GM23338 (cell line): ENCODE measurements at regions not wholly inside any gene's neighbourhood (a gene's known extent, or its start where the extent isn't known, plus 50 kb on each side); places are given as distances from the start of the nearest gene placed in this dataset.
"Not testable (repeated sequence)": the region's sequence is repeated elsewhere in the genome, so short reads cannot be mapped to it uniquely, and the experiment has no call there.

Source experiments
- CREB1 ChIP-seq: fragments of 250-450 bp; sonication (Bioruptor Pico); IDR thresholded peaks from 2 replicates; pipeline ENCODE4 v1.5.0; 2020; ENCODE audit warnings: low read depth, mild to moderate bottlenecking, moderate library complexity
- CTCF ChIP-seq, 2 experiments: fragments of 200-600 bp in 1 of 2; sonication (generic) in 1 of 2; conservative IDR thresholded peaks; 2 replicates each; pipeline versions ENCODE4 v1.5.1 to v1.6.1; 2016 to 2017; ENCODE audit warnings: antibody characterized with exemption in 2 of 2, low read depth in 2 of 2, mild to moderate bottlenecking in 2 of 2, moderate library complexity in 1 of 2
- ETS1 ChIP-seq: IDR thresholded peaks from 2 replicates; pipeline ENCODE4 v1.6.1; 2016; ENCODE audit warnings: antibody characterized with exemption
- EZH2 ChIP-seq: fragments of 200-600 bp; sonication (generic); IDR thresholded peaks from one replicate; pipeline ENCODE4 v1.8.0; 2017; ENCODE audit warnings: antibody characterized with exemption, mild to moderate bottlenecking, low read depth; ENCODE audit not compliant: unreplicated experiment
- EZH2phosphoT487 ChIP-seq: fragments of 200-600 bp; sonication (generic); IDR thresholded peaks from one replicate; pipeline ENCODE4 v1.8.1; 2018; ENCODE audit warnings: antibody characterized with exemption; ENCODE audit not compliant: unreplicated experiment
- JUNB ChIP-seq: IDR thresholded peaks from one replicate; pipeline ENCODE4 v1.6.1; 2016; ENCODE audit warnings: antibody characterized with exemption; ENCODE audit not compliant: unreplicated experiment
- NANOG ChIP-seq: IDR thresholded peaks from 2 replicates; pipeline ENCODE4 v1.6.1; 2016; ENCODE audit warnings: antibody characterized with exemption, borderline replicate concordance
- POLR2AphosphoS5 ChIP-seq: IDR thresholded peaks from 2 replicates; pipeline ENCODE4 v1.6.1; 2016; ENCODE audit warnings: antibody characterized with exemption, low read depth
- REST ChIP-seq: IDR thresholded peaks from one replicate; pipeline ENCODE4 v1.6.1; 2018; ENCODE audit warnings: antibody characterized with exemption; ENCODE audit not compliant: unreplicated experiment
- STAT1 ChIP-seq: IDR thresholded peaks from one replicate; pipeline ENCODE4 v1.6.1; 2016; ENCODE audit warnings: antibody characterized with exemption; ENCODE audit not compliant: unreplicated experiment

GRCh38 chr5:177934233-177934632, 61.8 kb downstream of the PROP1 start:
- TF ChIP-seq CTCF (conservative IDR thresholded peaks at IDR 0.05; ENCODE audit: low read depth in 2 of 2) = peak; percentile 29 to 41
- not testable (repeated sequence) for TF ChIP-seq EZH2, POLR2AphosphoS5, STAT1, ETS1, EZH2phosphoT487, CREB1, REST, NANOG, JUNB
